Naive thymus-derived CD4-positive, alpha-beta T cell (primary cell): ENCODE measurements at regions not wholly inside any gene's neighbourhood (a gene's known extent, or its start where the extent isn't known, plus 50 kb on each side); places are given as distances from the start of the nearest gene placed in this dataset.
"Not testable (repeated sequence)": the region's sequence is repeated elsewhere in the genome, so short reads cannot be mapped to it uniquely, and the experiment has no call there.

ENCODE experiments used
- ATAC-seq: fragments of 150-1000 bp; cut with Tn5 transposase; 2 replicates; pipeline ENCODE4 v1.10.0; 2021; ENCODE audit warnings: mild to moderate bottlenecking, moderate library complexity
- CTCF ChIA-PET: fragments of 350-600 bp; sonication (Branson Sonifier 250); formaldehyde crosslinking; loops from one replicate; lab custom pipeline; 2021; ENCODE audit warnings: antibody characterized with exemption; lab: Charles Lee
- POLR2A ChIA-PET: fragments of 350-600 bp; sonication (Branson Sonifier 250); formaldehyde crosslinking; loops from one replicate; lab custom pipeline; 2021; ENCODE audit warnings: antibody characterized with exemption, inconsistent platforms; lab: Charles Lee
- DNase-seq, 9 donors: peaks; one replicate each; pipeline versions ENCODE4 v3.0.0 to v3.0.0-alpha.2; 2020 to 2022; ENCODE audit warnings: mixed read lengths in 1 of 9
- H3K27ac ChIP-seq: one replicate; pipeline ENCODE4 v1.7.0; 2013; ENCODE audit warnings: mild to moderate bottlenecking, low read depth, low read length, moderate library complexity
- H3K27me3 ChIP-seq, 2 donors: one replicate each; pipeline ENCODE4 v1.7.0; 2013; ENCODE audit warnings: low read length in 2 of 2, mild to moderate bottlenecking in 2 of 2, moderate library complexity in 2 of 2; ENCODE audit not compliant: control insufficient read depth in 2 of 2, insufficient read depth in 2 of 2
- H3K36me3 ChIP-seq, 3 experiments: 1 replicate in 2 of 3; 2 replicates in 1 of 3; pipeline ENCODE4 v1.7.0; 2013; ENCODE audit warnings: low read length in 3 of 3, mild to moderate bottlenecking in 3 of 3, moderate library complexity in 1 of 3; ENCODE audit not compliant: insufficient read depth in 3 of 3, control insufficient read depth in 2 of 3
- H3K4me1 ChIP-seq, 2 donors: one replicate each; pipeline ENCODE4 v1.7.0; 2013; ENCODE audit warnings: low read length in 2 of 2, mild to moderate bottlenecking in 2 of 2, moderate library complexity in 1 of 2; ENCODE audit not compliant: control insufficient read depth in 2 of 2, insufficient read depth in 2 of 2
- H3K4me3 ChIP-seq: 2 replicates; pipeline ENCODE4 v1.7.0; 2013; ENCODE audit warnings: mild to moderate bottlenecking, low read length
- H3K9me3 ChIP-seq, 3 experiments: 1 replicate in 2 of 3; 2 replicates in 1 of 3; pipeline ENCODE4 v1.7.0; 2013; ENCODE audit warnings: low read length in 3 of 3; ENCODE audit not compliant: control insufficient read depth in 2 of 3
- H3K27ac Mint-ChIP-seq, 9 donors: one replicate each; pipeline ENCODE4 v1.8.0; 2020 to 2022; ENCODE audit warnings: mixed read lengths in 9 of 9, mild to moderate bottlenecking in 8 of 9, moderate library complexity in 5 of 9, inconsistent platforms in 2 of 9
- H3K27me3 Mint-ChIP-seq, 5 donors: one replicate each; pipeline ENCODE4 v1.8.0; 2021 to 2022; ENCODE audit warnings: mixed read lengths in 5 of 5, mild to moderate bottlenecking in 1 of 5
- H3K36me3 Mint-ChIP-seq, 5 donors: one replicate each; pipeline ENCODE4 v1.8.0; 2020 to 2022; ENCODE audit warnings: mixed read lengths in 5 of 5, mild to moderate bottlenecking in 3 of 5, inconsistent platforms in 1 of 5
- H3K4me1 Mint-ChIP-seq, 7 donors: one replicate each; pipeline ENCODE4 v1.8.0; 2020 to 2022; ENCODE audit warnings: mixed read lengths in 7 of 7, mild to moderate bottlenecking in 3 of 7, inconsistent platforms in 1 of 7
- H3K4me3 Mint-ChIP-seq, 10 donors: one replicate each; pipeline ENCODE4 v1.8.0; 2020 to 2022; ENCODE audit warnings: mild to moderate bottlenecking in 10 of 10, mixed read lengths in 10 of 10, moderate library complexity in 6 of 10, inconsistent platforms in 2 of 10
- H3K9me3 Mint-ChIP-seq, 11 donors: one replicate each; pipeline ENCODE4 v1.8.0; 2020 to 2022; ENCODE audit warnings: mixed read lengths in 11 of 11, mild to moderate bottlenecking in 4 of 11, inconsistent platforms in 1 of 11, moderate library complexity in 1 of 11
- intact Hi-C, 2 donors: fragments of 100-400 bp; cut with micrococcal nuclease; formaldehyde crosslinking; loops; one replicate each; pipeline ENCODE4 v1.15.1; 2023

DNA sequence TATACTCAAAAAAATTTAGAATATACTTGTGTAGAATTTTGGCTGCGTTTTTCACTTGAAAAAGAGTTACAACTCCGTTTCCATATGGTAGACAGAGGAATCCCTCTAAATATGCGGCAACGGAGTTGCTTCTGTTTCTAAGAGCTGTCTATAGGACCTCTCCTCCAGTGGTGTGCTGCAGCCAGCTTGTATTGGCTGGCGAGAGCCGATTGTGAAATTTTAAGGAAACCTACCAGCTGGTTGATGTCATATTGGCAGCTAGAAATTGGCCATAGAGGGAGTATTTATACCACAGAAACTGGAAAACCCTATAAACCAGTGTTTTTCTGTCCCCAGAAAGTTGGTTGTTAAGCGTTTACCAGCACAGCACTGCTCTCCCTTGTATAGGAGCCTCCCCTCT is 655.8 kb upstream of the EEF2KMT start:
- Histone ChIP-seq H3K27ac (no peak overlapping the region), H3K4me1 (no peaks in the 10 kb centered on the region), H3K4me3 (no peak overlapping the region), H3K36me3 (no peaks in the 10 kb centered on the region), H3K9me3 (no peaks in the 10 kb centered on the region), H3K27me3 (no peaks in the 10 kb centered on the region)
- H3K27ac Mint-ChIP-seq: no peak overlapping the region
- intact Hi-C loops: no loop called here
- no peak for ATAC-seq
- H3K4me3 Mint-ChIP-seq: no peak overlapping the region
- ChIA-PET POLR2A (no interaction called here), CTCF (no interaction called here)
- H3K27me3 Mint-ChIP-seq: peaks cover 0 to 22% (median 10%) of the 10 kb centered on the region in 5 donors
- no peak for DNase-seq
- H3K4me1 Mint-ChIP-seq: no peaks in the 10 kb centered on the region
- H3K36me3 Mint-ChIP-seq: no peaks in the 10 kb centered on the region
- peaks cover 5 to 26% (median 9%) of the 10 kb centered on the region in 11 donors for H3K9me3 Mint-ChIP-seq

DNA sequence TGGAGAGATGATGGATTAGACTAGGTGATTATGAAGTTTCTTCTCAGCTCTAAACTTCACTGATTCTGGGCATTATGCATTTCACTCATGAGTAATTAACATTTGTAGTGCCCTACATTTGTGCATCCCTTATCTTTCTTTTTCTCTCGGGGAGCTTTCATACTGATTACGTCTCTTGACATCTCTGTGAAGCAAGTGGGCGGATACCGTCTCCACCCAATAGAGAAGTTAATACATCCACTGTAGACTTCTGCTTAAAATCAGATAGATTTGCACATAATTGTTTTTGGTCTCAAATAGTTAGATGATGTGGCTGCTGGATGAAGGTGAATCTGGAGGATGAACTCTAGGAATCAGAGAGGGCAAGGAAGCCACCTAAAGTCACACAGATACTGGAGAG is 653.6 kb upstream of the EEF2KMT start:
- intact Hi-C loops: no loop called here
- peaks cover 0 to 22% (median 10%) of the 10 kb centered on the region in 5 donors for H3K27me3 Mint-ChIP-seq
- H3K27me3 ChIP-seq: no peaks in the 10 kb centered on the region
- H3K4me1 Mint-ChIP-seq: no peaks in the 10 kb centered on the region
- H3K36me3 Mint-ChIP-seq: no peaks in the 10 kb centered on the region
- no peak overlapping the region for H3K27ac ChIP-seq
- no peak overlapping the region for H3K4me3 ChIP-seq
- no peak overlapping the region for H3K4me3 Mint-ChIP-seq
- DNase-seq (no peak), ATAC-seq (no peak)
- no peak overlapping the region for H3K27ac Mint-ChIP-seq
- H3K9me3 Mint-ChIP-seq: peaks cover 2 to 27% (median 13%) of the 10 kb centered on the region in 11 donors
- H3K4me1 ChIP-seq: no peaks in the 10 kb centered on the region
- ChIA-PET POLR2A (no interaction called here), CTCF (no interaction called here)
- H3K36me3 ChIP-seq: no peaks in the 10 kb centered on the region
- no peaks in the 10 kb centered on the region for H3K9me3 ChIP-seq

DNA sequence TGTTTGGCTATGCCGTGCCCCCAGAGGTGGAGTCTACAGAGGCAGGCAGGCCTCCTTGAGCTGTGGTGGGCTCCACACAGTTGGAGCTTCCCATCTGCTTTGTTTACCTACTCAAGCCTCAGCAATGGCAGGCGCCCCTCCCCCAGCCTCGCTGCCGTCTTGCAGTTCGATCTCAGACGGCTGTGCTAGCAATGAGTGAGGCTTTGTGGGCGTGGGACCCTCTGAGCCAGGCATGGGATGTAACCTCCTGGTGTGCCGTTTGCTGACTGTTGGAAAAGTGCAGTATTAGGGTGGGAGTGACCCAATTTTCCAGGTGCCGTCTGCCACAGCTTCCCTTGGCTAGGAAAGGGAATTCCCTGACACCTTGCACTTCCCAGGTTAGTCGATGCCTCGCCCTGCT is 652.8 kb upstream of the EEF2KMT start:
- H3K27ac Mint-ChIP-seq, ATAC-seq, H3K4me1 ChIP-seq, intact Hi-C loops, H3K36me3 ChIP-seq, POLR2A ChIA-PET, H3K4me1 Mint-ChIP-seq, H3K4me3 ChIP-seq, DNase-seq, H3K27ac ChIP-seq, H3K36me3 Mint-ChIP-seq, H3K27me3 ChIP-seq, H3K9me3 ChIP-seq, CTCF ChIA-PET, H3K4me3 Mint-ChIP-seq: not testable (repeated sequence)
- H3K9me3 Mint-ChIP-seq: peaks cover 2 to 23% (median 13%) of the 10 kb centered on the region in 11 donors
- H3K27me3 Mint-ChIP-seq: peaks cover 0 to 19% (median 10%) of the 10 kb centered on the region in 5 donors

DNA sequence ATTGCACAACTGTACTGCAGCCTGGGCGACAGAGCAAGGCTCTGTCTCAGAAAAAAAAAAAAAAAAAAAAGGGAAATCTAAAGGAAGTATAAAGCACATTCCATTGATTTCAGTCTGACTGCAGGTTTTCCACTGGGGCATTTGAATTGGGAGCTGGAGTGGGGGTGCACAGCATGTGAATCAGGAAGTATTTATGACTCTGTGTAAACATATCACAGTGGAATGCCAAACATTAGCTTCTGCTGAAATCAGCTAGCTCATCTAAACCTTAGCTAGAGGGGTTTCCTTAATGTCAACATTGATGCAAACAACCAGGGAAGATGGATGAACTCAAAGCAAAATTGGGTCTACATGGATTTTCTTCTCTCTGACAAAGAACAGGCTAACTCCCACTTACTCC is 641.0 kb upstream of the EEF2KMT start:
- Mint-ChIP-seq H3K4me3 (no peak overlapping the region), H3K9me3 (peaks cover 0 to 26% (median 8%) of the 10 kb centered on the region in 11 donors), H3K27me3 (peaks cover 0 to 8% (median 0%) of the 10 kb centered on the region in 5 donors), H3K36me3 (no peaks in the 10 kb centered on the region), H3K4me1 (no peaks in the 10 kb centered on the region), H3K27ac (no peak overlapping the region)
- ATAC-seq (no peak), DNase-seq (no peak)
- CTCF ChIA-PET: no interaction called here
- Histone ChIP-seq H3K4me1 (no peaks in the 10 kb centered on the region), H3K36me3 (no peaks in the 10 kb centered on the region), H3K4me3 (no peak overlapping the region), H3K27me3 (no peaks in the 10 kb centered on the region), H3K27ac (no peak overlapping the region), H3K9me3 (no peaks in the 10 kb centered on the region)
- intact Hi-C loops: no loop called here
- POLR2A ChIA-PET: no interaction called here

DNA sequence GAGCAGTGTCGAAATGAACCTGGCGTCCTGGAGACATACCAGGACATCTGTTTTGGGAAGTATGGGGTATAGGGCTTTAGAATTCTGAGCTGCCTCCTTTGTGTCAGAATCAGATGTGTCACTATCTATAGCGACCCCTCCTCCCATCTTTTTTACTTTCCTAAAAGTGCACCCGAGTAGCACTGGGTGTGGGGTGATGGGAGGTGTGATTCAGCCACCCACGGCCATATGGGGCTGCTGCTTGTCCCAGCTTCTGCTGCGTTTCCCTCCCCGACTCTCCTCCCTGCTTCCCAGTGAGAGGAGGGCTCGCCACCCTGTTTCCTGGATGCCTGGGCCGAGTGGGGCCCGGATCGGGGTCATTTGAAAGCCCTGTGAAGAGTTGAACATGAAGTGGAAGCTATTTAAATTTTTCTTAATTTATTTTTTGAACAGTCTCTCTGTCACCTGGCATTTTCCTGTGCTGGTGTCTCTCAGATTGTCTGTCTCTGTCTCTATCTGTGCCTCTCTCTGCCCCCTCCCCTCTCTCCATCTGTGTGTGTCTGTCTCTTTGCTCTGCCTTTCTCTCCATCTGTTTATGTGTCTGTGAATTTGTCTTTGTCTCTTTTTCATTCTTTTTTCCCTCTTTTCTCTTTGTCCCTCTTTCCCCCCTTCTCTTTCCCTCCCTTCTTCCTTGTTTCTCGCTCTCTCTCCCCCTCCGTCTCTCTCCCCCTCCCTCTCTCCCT is 638.8 kb upstream of the EEF2KMT start:
- no peak for ATAC-seq
- Mint-ChIP-seq H3K36me3 (no peaks in the 10 kb centered on the region), H3K27ac (no peak overlapping the region), H3K9me3 (peaks cover 0 to 26% (median 7%) of the 10 kb centered on the region in 11 donors), H3K4me1 (no peaks in the 10 kb centered on the region), H3K27me3 (peaks cover 0 to 8% (median 0%) of the 10 kb centered on the region in 5 donors), H3K4me3 (no peak overlapping the region)
- POLR2A ChIA-PET: no interaction called here
- CTCF ChIA-PET: no interaction called here
- Histone ChIP-seq H3K27me3 (no peaks in the 10 kb centered on the region), H3K4me3 (no peak overlapping the region), H3K4me1 (no peaks in the 10 kb centered on the region), H3K36me3 (no peaks in the 10 kb centered on the region), H3K9me3 (no peaks in the 10 kb centered on the region), H3K27ac (no peak overlapping the region)
- no peak for DNase-seq
- intact Hi-C loops: no loop called here

DNA sequence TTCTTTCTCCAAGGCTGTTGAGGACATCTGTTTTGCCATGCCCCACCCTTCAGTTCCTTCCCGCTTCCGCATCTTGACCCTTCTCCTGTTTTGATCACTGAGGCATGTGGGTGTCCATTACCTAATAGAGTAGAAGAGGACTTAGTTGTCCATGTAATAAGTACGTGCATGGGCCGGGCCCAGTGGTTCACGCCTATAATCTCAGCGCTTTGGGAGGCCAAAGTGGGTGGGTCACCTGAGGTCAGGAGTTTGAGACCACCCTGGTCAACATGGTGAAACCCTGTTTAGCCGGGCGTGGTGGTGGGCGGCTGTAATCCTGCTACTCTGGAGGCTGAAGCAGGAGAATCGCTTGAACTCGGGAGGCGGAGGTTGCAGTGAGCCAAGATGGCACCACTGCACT is 637.8 kb upstream of the EEF2KMT start:
- POLR2A ChIA-PET: no interaction called here
- CTCF ChIA-PET: no interaction called here
- Mint-ChIP-seq H3K4me1 (no peaks in the 10 kb centered on the region), H3K9me3 (peaks cover 0 to 20% (median 7%) of the 10 kb centered on the region in 11 donors), H3K4me3 (no peak overlapping the region), H3K27me3 (no peaks in the 10 kb centered on the region), H3K27ac (peak overlapping the region in 1 of 9 donors; percentile 42), H3K36me3 (no peaks in the 10 kb centered on the region)
- Histone ChIP-seq H3K27ac (no peak overlapping the region), H3K36me3 (no peaks in the 10 kb centered on the region), H3K9me3 (no peaks in the 10 kb centered on the region), H3K27me3 (no peaks in the 10 kb centered on the region), H3K4me1 (no peaks in the 10 kb centered on the region), H3K4me3 (no peak overlapping the region)
- DNase-seq (no peak), ATAC-seq (no peak)
- intact Hi-C loops: no loop called here

DNA sequence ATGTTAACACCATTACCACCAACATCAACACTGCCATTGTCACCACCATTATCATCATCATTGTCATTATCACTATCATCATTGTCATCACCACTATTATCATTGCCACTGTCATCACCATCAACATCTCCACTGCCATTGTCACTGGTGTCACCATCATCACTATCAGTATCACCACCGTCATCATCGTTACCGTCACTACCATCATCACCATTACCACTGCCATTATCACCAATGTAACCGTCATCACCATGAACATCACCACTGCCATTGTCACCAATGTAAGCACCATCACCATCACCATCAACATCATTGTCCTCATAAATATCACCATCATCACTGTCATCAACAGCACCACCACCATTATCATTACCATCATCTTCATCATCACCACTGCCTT is 633.2 kb upstream of the EEF2KMT start:
- DNase-seq (no peak), ATAC-seq (no peak)
- Mint-ChIP-seq H3K9me3 (peaks cover 0 to 10% (median 2%) of the 10 kb centered on the region in 11 donors), H3K27me3 (no peaks in the 10 kb centered on the region), H3K4me1 (no peaks in the 10 kb centered on the region), H3K36me3 (no peaks in the 10 kb centered on the region), H3K27ac (no peak overlapping the region), H3K4me3 (no peak overlapping the region)
- H3K4me3 ChIP-seq: no peak overlapping the region
- H3K27ac ChIP-seq: no peak overlapping the region
- no peaks in the 10 kb centered on the region for H3K4me1 ChIP-seq
- intact Hi-C loops: no loop called here
- H3K9me3 ChIP-seq: no peaks in the 10 kb centered on the region
- CTCF ChIA-PET: no interaction called here
- POLR2A ChIA-PET: no interaction called here
- H3K36me3 ChIP-seq: no peaks in the 10 kb centered on the region
- no peaks in the 10 kb centered on the region for H3K27me3 ChIP-seq
